ENCODE measurements at regions not wholly inside any gene's neighbourhood (a gene's known extent, or its start where the extent isn't known, plus 50 kb on each side); places are given as distances from the start of the nearest gene placed in this dataset.

GRCh38 chr4:126959056-126959745 is 673.6 kb upstream of the INTU start:
- TF ChIP-seq GATA2 (IDR thresholded peaks at IDR 0.05; ENCODE audit: low read depth, low read length) (no peak), GATA3 (IDR thresholded peaks at IDR 0.05; ENCODE audit: low read depth, low read length) (no peak)

Measured in SH-SY5Y (cell line).